Mesothelial cell of epicardium (in vitro differentiated cells): ENCODE measurements at regions not wholly inside any gene's neighbourhood (a gene's known extent, or its start where the extent isn't known, plus 50 kb on each side); places are given as distances from the start of the nearest gene placed in this dataset.
"Not testable (repeated sequence)": the region's sequence is repeated elsewhere in the genome, so short reads cannot be mapped to it uniquely, and the experiment has no call there.

Source experiments
- DNase-seq, 2 experiments: peaks; one replicate each; pipeline ENCODE4 v3.0.0; 2021; ENCODE audit warnings: low spot score in 2 of 2; ENCODE audit not compliant: unreplicated experiment in 2 of 2
- H3K27ac Mint-ChIP-seq: 2 replicates; pipeline ENCODE4 v1.8.0; 2021; ENCODE audit warnings: mixed read lengths
- H3K27me3 Mint-ChIP-seq: 2 replicates; pipeline ENCODE4 v1.8.0; 2021; ENCODE audit warnings: low read depth, mixed read lengths
- H3K36me3 Mint-ChIP-seq: 2 replicates; pipeline ENCODE4 v1.8.0; 2021; ENCODE audit warnings: mixed read lengths
- H3K4me1 Mint-ChIP-seq: 2 replicates; pipeline ENCODE4 v1.8.0; 2021; ENCODE audit warnings: mixed read lengths
- H3K4me3 Mint-ChIP-seq: 2 replicates; pipeline ENCODE4 v1.8.0; 2021; ENCODE audit warnings: mild to moderate bottlenecking, moderate library complexity, mixed read lengths
- H3K9me3 Mint-ChIP-seq: 2 replicates; pipeline ENCODE4 v1.8.0; 2021; ENCODE audit warnings: mixed read lengths
- TF ChIP-seq, protein P1 (sequence below): fragments of 200-600 bp; sonication (generic); IDR thresholded peaks from one replicate; pipeline ENCODE4 v1.5.0; 2021; ENCODE audit warnings: antibody characterized with exemption; ENCODE audit not compliant: unreplicated experiment

DNA sequence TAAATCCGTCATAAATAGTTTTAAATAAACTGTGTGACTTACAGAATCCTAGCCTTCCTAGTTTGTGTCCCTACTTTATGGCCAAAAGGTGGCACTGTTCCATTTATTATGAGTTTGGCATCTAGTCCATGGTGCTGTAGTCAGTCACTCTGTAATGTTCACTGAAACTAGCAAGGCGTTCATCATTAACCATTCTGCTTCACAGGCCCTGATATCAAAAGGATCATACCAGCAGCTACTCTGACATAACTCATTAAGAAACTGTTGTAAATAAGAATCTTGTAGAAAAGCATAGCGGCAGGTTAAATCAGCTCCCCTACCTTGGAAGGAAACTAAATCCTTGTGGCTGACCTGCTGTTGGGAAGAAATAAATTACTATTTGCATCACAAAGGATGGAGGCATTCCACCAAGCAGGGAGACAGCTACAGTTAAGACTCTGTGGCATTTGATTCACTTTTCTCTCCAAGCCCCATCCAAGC lies 919.6 kb upstream of the DIAPH2 start:
- Mint-ChIP-seq H3K27ac (no peak overlapping the region), H3K4me1 (peaks cover 11% of the 10 kb centered on the region), H3K9me3 (peaks cover under 1% of the 10 kb centered on the region), H3K4me3 (no peak overlapping the region), H3K36me3 (no peaks in the 10 kb centered on the region), H3K27me3 (peaks cover 6% of the 10 kb centered on the region)
- no peak for DNase-seq
- TF ChIP-seq, protein P1, sequence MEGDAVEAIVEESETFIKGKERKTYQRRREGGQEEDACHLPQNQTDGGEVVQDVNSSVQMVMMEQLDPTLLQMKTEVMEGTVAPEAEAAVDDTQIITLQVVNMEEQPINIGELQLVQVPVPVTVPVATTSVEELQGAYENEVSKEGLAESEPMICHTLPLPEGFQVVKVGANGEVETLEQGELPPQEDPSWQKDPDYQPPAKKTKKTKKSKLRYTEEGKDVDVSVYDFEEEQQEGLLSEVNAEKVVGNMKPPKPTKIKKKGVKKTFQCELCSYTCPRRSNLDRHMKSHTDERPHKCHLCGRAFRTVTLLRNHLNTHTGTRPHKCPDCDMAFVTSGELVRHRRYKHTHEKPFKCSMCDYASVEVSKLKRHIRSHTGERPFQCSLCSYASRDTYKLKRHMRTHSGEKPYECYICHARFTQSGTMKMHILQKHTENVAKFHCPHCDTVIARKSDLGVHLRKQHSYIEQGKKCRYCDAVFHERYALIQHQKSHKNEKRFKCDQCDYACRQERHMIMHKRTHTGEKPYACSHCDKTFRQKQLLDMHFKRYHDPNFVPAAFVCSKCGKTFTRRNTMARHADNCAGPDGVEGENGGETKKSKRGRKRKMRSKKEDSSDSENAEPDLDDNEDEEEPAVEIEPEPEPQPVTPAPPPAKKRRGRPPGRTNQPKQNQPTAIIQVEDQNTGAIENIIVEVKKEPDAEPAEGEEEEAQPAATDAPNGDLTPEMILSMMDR, result peak; percentile 51

DNA sequence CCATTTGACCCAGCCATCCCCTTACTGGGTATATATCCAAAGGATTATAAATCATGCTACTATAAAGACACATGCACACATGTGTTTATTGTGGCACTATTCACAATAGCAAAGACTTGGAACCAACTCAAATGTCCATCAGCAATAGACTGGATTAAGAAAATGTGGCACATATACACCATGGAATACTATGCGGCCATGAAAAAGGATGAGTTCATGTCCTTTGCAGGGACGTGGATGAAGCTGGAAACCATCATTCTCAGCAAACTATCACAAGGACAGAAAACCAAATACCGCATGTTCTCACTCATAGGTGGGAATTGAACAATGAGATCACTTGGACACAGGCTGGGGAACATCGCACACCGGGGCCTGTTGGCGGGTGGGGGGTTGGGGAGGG lies 913.4 kb upstream of the DIAPH2 start:
- DNase-seq, H3K9me3 Mint-ChIP-seq, H3K27ac Mint-ChIP-seq, H3K4me3 Mint-ChIP-seq, H3K4me1 Mint-ChIP-seq, H3K36me3 Mint-ChIP-seq: not testable (repeated sequence)
- peaks cover 11% of the 10 kb centered on the region for H3K27me3 Mint-ChIP-seq

DNA sequence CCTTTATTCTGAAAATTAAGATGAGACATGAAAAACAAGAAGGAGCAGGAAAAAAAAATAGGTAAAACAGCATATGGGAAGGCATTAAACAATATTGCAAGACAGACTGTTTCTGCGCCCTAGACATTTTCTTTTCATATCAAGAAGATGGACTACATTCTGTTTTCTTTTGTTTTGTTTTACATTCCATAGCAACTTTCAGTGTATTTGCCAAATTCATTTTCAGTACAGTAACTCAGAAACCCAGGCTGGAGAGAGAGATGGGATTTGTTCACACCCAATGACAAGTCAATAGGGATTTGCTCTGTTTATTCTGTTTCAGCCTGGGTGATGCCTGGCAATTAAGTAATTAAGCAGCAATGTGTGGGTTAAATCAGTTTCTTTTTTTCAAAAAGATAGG lies 892.8 kb upstream of the DIAPH2 start:
- Mint-ChIP-seq H3K9me3 (peaks cover 3% of the 10 kb centered on the region), H3K4me3 (no peak overlapping the region), H3K36me3 (no peaks in the 10 kb centered on the region), H3K27me3 (peaks cover 2% of the 10 kb centered on the region), H3K27ac (no peak overlapping the region), H3K4me1 (no peaks in the 10 kb centered on the region)
- TF ChIP-seq, protein P1, result no peak
- no peak for DNase-seq

DNA sequence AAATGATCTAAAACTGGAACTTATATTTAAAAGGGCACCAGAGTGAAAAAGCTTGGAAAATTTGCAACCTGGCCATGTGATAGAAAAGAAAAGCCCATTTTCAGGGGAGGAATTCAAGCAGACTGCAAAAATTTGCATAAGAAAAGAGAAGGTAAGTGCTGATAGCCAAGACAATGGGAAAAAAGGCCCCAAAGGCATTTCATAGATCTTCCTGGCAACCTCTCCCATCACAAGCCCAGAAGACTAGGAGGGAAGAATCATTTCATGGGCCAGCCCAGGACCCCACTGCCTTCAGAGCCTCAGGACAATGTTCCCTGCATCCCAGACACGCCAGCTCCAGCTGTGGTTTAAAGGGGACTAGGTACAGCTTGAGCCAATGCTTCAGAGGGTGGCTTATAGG lies 887.3 kb upstream of the DIAPH2 start:
- Mint-ChIP-seq H3K9me3 (peaks cover 8% of the 10 kb centered on the region), H3K4me3 (no peak overlapping the region), H3K4me1 (no peaks in the 10 kb centered on the region), H3K36me3 (no peaks in the 10 kb centered on the region), H3K27ac (no peak overlapping the region), H3K27me3 (peaks cover 5% of the 10 kb centered on the region)
- TF ChIP-seq, protein P1, result no peak
- DNase-seq, result no peak

DNA sequence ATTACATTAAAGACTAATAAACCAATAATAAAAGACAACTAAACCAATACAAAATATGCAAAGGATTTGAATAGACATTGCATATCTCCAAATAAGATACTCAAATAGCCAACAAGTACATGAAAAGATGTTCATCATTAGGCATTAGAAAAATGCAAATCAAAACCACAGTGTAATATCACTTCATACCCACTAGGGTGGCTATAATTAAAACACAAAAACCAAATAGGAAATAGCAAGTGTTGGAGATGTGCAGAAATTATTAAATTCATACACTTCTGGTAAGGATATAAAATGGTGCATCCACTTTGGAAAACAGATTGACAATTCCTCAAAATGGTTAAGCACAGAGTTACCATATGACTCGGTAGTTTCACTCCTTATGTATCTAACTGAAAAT lies 860.8 kb upstream of the DIAPH2 start:
- Mint-ChIP-seq H3K36me3 (no peaks in the 10 kb centered on the region), H3K4me3 (no peak overlapping the region), H3K27me3 (peaks cover 3% of the 10 kb centered on the region)

DNA sequence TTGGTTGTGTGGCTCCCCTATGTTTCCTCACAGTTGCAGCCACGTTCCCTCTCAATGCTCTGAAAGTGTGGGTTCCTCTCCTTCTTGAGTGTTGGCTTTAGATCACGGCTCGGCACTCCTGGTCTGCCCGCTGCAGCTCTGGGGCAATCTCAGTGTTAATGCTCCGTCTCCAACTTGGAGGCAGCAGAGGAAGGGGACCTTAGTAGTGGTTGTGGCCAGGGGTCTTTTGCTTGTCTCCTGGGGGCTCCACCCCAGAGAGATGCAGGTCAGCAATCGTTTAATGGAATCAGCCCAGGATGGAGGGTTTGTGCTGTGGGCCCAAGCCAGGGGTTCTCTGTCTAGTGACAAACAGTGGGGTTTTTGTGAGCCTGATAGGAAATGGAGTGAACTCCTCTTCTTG lies 849.4 kb upstream of the DIAPH2 start:
- H3K9me3 Mint-ChIP-seq, result peaks cover 8% of the 10 kb centered on the region
- H3K27me3 Mint-ChIP-seq, result no peaks in the 10 kb centered on the region
- H3K36me3 Mint-ChIP-seq, result no peaks in the 10 kb centered on the region
- TF ChIP-seq, protein P1, result no peak
- H3K4me1 Mint-ChIP-seq, result no peaks in the 10 kb centered on the region
- H3K4me3 Mint-ChIP-seq, result no peak overlapping the region
- no peak overlapping the region for H3K27ac Mint-ChIP-seq
- DNase-seq, result no peak

More for the DNA sequence above, 860.8 kb upstream of the DIAPH2 start:
- DNase-seq, result no peak
- peaks cover 5% of the 10 kb centered on the region for H3K9me3 Mint-ChIP-seq
- TF ChIP-seq, protein P1, result peak; percentile 72
- no peak overlapping the region for H3K27ac Mint-ChIP-seq
- no peaks in the 10 kb centered on the region for H3K4me1 Mint-ChIP-seq
